ENCODE measurements at regions not wholly inside any gene's neighbourhood (a gene's known extent, or its start where the extent isn't known, plus 50 kb on each side); places are given as distances from the start of the nearest gene placed in this dataset.

DNA sequence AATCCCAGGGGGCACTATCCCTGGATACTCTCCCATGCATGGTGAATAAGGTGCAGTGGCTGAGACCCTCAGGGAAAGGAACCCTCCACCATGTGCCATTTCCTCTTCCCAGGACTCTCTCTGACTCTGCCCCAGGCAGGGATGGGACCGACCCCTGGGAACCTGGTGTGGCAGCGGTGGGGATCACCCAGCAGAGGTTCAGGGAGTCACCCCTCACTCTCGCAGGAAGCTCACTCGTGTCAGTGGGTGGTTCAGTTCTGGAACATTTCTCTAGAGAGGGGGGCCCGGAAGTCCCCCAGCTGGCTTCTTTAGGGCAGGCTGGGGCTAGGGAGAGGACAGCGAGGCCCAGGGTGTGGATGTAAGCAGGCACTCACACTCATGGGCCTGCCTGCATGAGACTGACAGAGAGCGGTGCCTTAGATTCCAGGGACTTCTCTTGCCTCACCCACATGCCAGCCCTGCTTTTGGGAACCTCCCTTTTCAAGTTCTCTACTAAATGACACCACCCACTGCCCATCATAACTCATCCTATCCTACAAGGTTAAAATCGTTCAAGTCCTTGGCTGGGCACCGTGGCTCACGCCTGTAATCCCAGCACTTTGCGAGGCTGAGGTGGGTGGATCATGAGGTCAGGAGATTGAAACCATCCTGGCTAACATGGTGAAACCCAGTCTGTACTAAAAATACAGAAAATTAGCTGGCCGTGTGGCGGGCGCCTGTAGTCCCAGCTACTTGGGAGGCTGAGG lies 109.7 kb upstream of the SDK2 start:
- no peak for DNase-seq

DNA sequence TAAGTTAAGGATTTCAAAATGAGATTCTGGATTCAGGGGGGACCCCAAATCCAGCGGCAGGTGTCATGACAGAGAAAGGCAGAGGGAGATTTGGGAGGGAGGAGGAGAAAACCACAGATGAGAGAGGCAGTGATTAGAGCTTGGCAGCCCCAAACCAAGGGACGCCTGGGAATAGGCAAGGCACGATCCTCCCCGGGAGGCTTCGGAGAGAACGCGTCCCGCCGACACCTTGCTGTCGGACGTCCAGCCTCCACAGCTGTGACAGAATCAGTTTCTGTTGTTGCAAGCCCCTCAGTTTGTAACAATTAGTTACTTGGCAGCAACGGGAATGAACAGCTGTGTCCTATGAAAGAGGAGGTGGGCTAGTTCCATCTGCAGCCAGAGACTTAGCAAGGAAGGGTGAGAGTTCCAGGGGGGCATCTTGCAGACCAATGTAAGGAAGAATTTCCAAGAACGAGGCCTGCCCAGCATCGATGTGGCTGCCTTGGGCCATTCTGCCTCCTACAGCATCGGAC lies 110.7 kb upstream of the SDK2 start:
- no peak for DNase-seq

- DNase-seq = peak in 2 of 51 donors; percentile 12 to 27
These were observed 113.2 kb upstream of the SDK2 start for GRCh38 chr17:73757420-73757819.

GRCh38 chr17:73758245-73758644 lies 114.0 kb upstream of the SDK2 start:
- DNase-seq = no peak

GRCh38 chr17:73759324-73759723 lies 115.1 kb upstream of the SDK2 start:
- DNase-seq = no peak

DNA sequence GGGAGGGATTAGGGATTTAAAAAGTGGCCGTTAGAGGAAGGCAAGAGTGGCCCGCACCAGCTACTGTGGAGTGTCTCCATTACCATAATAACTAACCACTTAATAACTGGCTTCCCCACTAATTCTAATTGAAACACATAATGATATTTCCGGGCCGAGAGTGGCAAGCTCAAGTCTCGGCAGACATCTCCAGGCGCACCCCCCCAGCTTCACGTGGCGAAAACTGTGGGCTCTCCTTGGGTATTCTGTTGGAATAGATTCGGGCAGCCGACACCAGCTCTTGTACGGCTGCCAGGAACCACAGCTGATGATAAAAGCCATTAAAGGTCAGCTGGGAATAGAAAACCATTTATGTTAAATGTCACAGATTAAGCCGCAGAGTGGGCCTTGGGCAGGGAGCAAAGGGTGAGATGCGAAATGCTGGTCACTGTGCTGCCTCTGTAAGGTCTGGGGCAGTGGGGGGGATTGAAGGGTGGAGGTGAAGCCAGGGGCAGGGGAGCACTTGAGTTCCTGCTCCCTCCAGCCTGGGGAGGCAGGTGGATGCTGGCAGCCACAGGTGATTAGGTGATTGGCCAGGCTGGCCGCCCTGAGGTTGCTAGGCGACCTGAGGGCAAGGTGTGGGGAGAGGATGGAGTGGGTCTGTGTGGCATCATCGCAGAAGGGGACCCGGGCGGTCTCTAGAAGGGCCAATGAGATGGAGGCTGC lies 115.6 kb upstream of the SDK2 start:
- no peak for DNase-seq

- DNase-seq = no peak
These were observed 116.2 kb upstream of the SDK2 start for GRCh38 chr17:73760439-73760758.

DNA sequence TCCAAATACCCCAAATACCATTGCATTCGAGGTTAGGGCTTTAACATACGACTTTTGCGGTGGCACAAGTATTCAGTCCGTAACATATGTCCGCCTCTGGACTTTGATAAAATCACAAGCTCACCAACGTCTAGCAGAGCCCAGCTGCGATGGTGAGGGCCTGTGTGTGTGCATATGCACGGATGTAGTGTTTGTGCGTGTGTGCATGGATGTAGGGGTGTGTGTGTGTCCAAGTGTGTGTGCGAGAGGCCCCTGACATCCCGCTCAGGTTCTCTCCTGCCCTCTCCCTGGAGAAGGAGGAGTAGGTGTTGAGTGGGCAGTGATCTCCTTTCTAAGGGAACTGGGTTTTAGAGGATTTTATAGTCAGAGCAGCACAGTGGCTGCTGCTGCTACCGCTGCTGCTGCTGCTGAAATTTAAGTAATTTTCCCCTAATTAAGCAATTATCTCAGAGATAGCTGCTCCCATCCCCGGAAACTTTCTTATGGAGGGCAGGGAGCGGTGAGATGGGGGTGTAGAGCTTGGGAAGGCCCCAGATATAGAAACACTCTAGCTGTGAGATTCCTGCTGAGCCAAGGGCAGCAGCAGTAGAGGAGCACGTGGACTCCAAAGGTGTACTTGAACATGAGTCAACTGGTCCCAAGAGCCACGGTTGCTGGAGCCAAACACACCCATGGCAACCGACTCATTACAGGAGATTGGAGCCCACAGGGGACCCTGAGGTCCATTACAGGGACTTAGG lies 121.7 kb upstream of the SDK2 start:
- DNase-seq = peak in 2 of 51 donors; percentile 2 to 44

DNA sequence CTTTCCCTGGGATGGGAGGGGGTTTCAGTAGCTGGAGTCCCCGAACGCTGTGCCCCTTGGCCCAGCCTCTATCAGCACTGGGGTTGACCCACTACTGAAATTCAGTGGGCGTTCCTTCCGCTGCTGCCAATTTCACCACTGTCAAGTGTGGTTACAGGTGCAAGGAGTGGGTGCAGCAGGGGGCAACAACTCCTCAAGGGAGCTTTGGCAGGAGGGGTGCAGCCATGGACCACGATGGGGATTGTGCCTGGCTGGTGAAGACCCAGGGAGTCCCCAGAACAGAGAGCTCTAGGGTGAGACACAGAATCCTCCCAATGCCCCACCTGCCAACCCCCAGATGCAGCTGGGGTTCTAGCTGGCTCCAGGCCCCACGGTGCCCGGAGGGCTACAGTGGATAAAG lies 123.5 kb upstream of the SDK2 start:
- no peak for DNase-seq

GRCh38 chr17:73768691-73769090 lies 124.4 kb upstream of the SDK2 start:
- DNase-seq = no peak

GRCh38 chr17:73769479-73769878 lies 125.2 kb upstream of the SDK2 start:
- DNase-seq = no peak

GRCh38 chr17:73770115-73770848 lies 126.0 kb upstream of the SDK2 start:
- DNase-seq = peak in 49 of 51 donors; percentile 3 to 90 (median 67)

- DNase-seq = no peak
These were observed 126.6 kb upstream of the SDK2 start for GRCh38 chr17:73770849-73771229.

DNA sequence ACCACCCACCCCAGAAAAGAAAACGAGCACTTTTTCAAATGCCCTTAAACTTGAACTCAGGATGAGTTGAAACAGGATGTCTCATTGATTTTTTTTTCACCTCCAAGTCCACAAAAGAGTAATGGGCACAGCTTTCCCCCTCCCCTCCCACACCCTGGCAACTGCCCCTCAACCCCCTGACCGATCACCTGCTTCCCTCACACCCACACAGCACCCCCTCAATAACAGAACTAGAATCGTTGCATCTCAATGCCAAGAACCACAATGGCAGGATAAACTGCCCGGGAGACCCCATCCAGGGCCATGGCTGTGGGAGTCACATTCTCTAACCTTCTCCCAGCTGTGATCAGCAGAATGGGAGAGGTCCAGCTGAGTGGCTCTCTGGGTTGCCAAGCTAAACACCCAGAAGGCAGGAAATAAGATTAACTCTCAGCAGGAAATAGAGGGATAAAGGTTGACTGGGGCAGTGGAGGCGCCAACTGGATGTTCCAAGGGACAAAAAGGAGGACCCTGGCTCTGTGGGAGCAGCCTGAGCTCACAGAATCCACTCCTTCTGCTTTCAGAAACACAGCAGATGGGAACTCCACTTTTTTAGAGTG lies 128.0 kb upstream of the SDK2 start:
- DNase-seq = no peak

- DNase-seq = no peak
These were observed 129.5 kb upstream of the SDK2 start for GRCh38 chr17:73773702-73774101.

DNA sequence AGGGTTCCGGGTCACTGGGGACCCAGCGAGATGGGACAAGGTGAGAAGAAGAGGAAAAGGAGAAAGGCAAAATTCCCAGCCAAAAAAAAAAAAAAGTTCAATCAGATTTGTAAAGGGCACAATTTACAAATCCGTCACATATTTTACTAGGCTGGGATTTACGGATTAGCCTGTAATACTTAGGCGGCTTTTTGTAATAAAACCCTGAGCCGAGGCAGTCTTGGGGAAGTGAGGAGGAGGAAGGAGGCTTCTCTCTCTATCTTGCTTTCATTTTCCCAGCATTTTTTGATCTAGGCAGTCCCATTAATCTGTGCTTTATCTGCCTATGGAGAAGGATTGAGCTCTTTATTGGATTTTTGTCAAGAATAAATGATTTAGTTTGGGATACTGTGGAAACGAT lies 130.6 kb upstream of the SDK2 start:
- DNase-seq = no peak

DNA sequence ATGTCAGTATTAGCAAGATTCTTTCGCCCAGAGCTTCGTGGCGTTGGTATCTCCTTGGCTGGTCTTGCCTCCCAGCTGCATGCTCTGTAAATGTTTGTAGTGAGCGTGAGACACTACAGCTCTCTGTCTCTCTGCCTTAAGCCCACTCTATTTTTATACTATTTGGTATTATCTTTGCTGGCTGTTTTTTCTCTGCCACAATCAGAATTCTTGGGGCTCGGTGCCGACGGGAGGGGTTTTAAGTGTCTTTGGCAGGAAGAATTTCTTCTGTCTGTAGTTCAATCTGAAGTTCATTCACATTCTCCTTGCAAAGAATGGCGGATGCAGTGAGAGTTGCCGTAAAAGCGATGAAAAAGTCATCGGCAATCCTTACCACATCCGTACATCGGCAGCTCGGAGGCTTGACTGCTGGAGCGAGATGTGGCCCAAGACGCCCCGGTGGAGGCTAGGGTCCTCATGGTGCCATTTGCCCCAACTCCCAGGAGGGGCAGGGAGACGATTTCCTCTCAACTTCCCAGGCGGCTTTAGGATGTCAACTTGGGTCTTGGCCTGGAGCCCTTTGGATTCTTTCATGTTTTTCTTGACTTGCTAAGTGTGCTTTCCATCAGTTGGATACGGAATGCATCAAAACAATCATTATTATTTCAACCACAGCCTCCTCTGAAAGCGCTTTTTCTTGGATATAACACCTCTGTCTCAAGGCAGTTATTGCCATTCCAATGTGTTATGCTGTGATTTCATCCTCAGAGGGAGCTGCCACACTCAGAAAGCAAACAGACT lies 132.3 kb upstream of the SDK2 start:
- no peak for DNase-seq

GRCh38 chr17:73777131-73777449 lies 132.8 kb upstream of the SDK2 start:
- no peak for DNase-seq

- DNase-seq = no peak
These were observed 138.0 kb upstream of the SDK2 start for GRCh38 chr17:73782231-73782630.

DNA sequence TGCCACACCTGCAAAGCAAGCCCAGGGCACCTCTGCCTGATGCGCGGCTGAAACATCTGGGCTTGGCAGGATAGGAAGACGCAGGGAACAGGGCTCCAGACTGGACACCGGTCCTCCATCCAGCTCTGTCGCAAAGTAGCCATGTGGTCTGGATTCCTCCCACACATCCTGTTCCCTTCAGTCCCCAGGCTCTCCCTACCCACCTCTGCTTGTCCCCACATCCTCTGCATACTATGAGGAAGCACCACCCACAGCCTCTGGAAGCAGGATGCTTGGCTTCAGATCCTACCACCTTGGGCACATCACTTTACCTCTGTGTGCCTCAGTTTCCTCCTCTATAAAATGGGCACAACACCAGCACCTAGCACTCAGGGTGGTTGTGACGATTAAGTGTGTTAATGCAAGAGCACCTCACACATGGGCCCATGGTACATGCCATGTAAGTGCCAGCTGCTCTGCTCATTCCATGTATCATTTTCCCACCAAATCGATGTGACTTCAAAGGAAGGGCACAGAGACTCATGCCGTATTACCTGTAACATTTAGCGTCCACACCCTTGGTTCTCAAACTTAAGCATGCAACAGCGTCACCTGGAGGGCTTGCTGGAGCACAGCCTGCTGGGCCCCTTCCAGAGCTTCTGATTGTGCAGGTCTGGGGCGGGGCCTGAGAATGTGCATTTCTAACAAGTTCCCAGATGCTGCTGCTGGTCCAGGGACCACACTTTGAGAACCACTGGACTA lies 138.6 kb upstream of the SDK2 start:
- no peak for DNase-seq
